ENCODE measurements at regions not wholly inside any gene's neighbourhood (a gene's known extent, or its start where the extent isn't known, plus 50 kb on each side); places are given as distances from the start of the nearest gene placed in this dataset.
"Not testable (repeated sequence)": the region's sequence is repeated elsewhere in the genome, so short reads cannot be mapped to it uniquely, and the experiment has no call there.

DNA sequence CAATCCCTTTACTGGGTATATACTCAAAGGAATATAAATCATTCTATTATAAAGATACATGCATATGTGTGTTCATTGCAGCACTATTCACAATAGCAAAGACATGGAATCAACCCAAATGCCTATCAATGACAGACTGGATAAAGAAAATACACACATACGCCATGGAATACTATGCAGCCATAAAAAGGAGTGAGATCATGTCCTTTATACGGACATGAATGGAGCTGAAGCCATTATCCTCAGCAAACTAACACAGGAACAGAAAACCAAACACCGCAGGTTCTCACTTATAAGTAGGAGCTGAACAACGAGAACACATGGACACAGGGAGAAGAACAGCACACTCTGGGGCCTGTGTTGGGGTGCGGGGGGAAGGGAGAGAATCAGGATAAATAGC is 133.7 kb upstream of the CALCR start:
- DNase-seq (ENCODE audit: low spot score in 2 of 2); H3K27ac Mint-ChIP-seq; H3K36me3 Mint-ChIP-seq: not testable (repeated sequence)

DNA sequence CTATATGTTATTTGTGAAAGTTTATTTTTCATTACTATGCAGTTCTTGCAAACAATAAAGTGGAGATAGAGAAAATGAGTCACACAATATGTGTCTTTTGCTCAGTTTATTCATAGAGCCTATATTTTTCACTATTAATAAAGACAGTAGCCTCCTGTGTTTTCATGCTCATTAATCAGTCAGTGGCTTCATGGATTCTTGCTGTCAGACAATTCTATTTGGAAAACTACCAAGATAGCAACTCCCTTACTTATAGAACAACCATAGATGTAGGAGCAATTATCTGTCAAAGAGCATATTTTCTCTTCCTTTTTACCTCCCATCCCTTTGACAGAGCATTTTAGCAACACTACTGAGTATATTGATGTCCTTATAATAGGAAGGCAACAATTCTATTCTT is 132.7 kb upstream of the CALCR start:
- peaks cover 5 to 7% of the 10 kb centered on the region in 2 donors for H3K9me3 Mint-ChIP-seq
- H3K27ac Mint-ChIP-seq, result no peak overlapping the region
- H3K36me3 Mint-ChIP-seq, result no peaks in the 10 kb centered on the region
- DNase-seq (ENCODE audit: low spot score in 2 of 2), result no peak
- no peak for ATAC-seq

More for the DNA sequence above, 133.7 kb upstream of the CALCR start:
- not testable (repeated sequence) for ATAC-seq, H3K9me3 Mint-ChIP-seq

DNA sequence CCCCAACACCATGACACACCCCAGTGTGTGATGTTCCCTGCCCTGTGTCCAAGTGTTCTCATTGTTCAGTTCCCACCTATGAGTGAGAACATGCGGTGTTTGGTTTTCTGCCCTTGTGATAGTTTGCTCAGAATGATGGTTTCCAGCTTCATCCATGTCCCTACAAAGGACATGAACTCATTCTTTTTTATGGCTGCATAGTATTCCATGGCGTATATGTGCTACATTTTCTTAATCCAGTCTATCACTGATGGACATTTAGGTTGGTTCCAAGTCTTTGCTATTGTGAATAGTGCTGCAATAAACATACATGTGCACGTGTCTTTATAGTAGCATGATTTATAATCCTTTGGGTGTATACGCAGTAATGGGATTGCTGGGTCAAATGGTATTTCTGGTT is 131.6 kb upstream of the CALCR start:
- DNase-seq (ENCODE audit: low spot score in 2 of 2); H3K9me3 Mint-ChIP-seq; ATAC-seq; H3K27ac Mint-ChIP-seq; H3K36me3 Mint-ChIP-seq: not testable (repeated sequence)

DNA sequence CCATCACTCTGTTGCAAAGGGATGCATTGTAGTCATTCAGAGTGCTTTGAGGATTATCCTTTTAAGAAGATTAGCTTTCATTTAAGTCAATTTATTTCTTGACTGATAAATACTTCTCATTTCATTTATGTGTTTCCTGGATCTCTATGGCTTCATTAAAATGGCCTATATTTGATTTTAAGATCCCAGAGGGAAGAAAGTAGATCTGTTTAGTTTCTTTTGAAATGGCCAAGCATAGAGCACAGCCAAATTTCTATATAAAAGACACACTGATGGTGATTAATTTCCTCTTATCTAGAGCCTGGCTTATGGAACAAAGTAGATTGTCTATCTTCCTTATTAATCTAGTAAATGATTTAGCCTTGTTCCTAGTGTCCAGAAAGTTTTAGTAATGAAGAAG is 129.7 kb upstream of the CALCR start:
- no peak for ATAC-seq
- Mint-ChIP-seq H3K9me3 (peaks cover 5 to 7% of the 10 kb centered on the region in 2 donors), H3K27ac (no peak overlapping the region), H3K36me3 (no peaks in the 10 kb centered on the region)
- DNase-seq (ENCODE audit: low spot score in 2 of 2), result no peak

DNA sequence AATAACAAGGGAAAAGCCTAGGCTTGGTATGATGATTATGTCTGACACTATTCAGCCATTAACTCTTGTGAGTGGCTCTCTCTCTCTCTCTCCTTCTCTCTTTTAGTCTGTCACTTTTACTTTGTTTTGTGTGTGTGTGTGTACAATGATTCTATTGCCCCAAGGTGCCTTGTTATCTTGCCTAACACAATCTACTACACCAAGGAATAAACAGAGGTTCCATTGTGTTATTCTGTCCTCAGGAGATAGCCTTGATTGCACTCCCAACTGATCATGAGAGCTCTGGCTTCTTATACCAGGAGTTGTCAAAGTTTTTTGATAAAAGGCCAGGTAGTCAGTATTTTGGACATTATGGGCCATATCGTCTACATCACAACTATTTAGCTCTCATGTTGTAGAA is 123.4 kb upstream of the CALCR start:
- no peaks in the 10 kb centered on the region for H3K36me3 Mint-ChIP-seq
- H3K27ac Mint-ChIP-seq, result no peak overlapping the region
- H3K9me3 Mint-ChIP-seq, result no peaks in the 10 kb centered on the region
- ATAC-seq (no peak), DNase-seq (ENCODE audit: low spot score in 2 of 2) (no peak)

DNA sequence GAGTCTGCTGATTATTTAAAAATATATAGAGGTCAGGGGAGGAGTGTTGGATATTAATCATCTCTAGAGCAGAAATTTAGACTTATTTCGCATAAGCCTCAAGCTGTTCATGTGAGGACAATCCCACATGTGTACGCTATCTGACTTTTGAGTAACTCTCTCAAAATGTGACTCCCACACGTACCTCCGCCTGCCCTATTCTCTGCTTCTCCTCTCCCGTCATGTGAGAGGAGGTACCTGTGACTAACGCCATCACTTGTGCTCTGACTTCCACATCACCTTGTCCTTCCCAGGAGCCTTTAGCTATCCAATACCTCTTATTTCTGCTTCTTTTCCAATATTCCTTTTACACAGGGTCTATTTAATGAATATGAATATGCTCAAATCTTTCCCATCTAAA is 119.3 kb upstream of the CALCR start:
- ATAC-seq, result no peak
- H3K9me3 Mint-ChIP-seq, result no peaks in the 10 kb centered on the region
- H3K27ac Mint-ChIP-seq, result no peak overlapping the region
- no peak for DNase-seq (ENCODE audit: low spot score in 2 of 2)
- H3K36me3 Mint-ChIP-seq, result no peaks in the 10 kb centered on the region

DNA sequence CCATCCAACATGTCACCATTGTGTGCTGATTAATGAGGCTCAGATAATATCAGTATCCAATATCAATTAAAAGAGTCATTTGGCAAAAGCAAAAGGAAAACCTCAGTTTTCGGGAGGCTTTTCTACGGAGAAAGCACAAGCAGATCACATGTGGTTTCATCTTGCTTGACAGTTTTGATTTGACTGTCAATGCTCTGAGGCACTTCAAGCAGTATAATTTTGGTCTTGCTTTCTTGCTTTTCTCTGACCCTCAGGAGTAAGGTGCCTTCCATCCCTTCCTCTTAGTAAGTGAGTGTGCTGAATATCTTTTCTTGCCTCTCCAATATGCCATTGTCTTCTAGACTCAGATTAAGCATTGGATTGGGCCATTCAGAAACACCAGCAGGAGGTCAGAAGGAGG is 115.5 kb upstream of the CALCR start:
- DNase-seq (ENCODE audit: low spot score in 2 of 2) (no peak), ATAC-seq (no peak)
- Mint-ChIP-seq H3K36me3 (no peaks in the 10 kb centered on the region), H3K9me3 (no peaks in the 10 kb centered on the region), H3K27ac (no peak overlapping the region)

DNA sequence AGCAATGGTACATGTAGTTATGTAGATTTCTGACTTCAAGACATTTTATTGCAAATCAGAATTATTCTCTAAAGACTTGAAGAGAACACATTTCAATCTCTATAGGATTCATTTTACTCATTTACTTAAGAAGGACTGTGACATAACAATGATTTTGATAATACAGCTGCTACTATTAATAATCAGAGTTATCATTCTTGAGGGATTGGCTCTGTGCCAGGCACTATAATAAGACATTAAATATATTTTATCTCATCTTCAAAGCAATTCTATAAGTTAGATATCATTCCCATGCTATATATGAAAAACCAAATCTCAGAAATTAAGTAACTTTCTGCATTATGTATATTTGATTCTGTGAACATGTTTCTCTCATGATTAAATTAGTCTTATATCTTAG is 103.7 kb upstream of the CALCR start:
- Mint-ChIP-seq H3K9me3 (peaks cover 0 to 5% of the 10 kb centered on the region in 2 donors), H3K36me3 (no peaks in the 10 kb centered on the region), H3K27ac (no peak overlapping the region)
- DNase-seq (ENCODE audit: low spot score in 2 of 2) (no peak), ATAC-seq (no peak)

DNA sequence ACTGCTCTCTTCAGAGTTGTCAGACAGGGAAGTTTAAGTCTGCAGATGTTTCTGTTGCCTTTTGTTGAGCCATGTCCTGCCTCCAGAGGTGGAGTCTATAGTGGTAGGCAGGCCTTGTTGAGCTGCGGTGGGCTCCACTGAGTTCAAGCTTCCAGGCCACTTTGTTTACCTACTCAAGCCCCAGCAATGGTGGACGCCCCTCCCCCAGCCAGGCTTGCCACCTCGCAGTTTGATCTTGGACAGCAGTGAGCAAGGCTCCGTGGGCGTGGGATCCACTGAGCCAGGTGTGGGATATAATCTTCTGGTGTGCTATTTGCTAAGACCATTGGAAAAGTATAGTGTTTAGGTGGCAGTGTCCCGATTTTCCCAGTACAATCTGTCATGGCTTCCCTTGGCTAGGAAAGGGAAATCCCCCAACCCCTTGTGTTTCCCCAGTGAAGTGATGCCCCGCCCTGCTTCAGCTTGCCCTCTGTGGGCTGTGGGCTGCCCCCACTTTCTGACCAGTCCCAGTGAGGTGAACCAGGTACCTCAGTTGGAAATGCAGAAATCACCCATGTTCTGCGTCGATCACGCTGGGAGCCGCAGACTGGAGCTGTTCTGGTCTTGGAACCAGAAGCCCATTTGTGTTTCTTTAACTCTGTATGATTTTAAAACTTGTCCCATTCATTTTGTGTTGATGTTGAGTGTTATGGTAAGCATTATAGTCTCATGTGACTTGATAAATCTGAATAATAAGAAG is 89.2 kb upstream of the CALCR start:
- ATAC-seq, result no peak
- no peak for DNase-seq (ENCODE audit: low spot score in 2 of 2)
- H3K36me3 Mint-ChIP-seq, result no peaks in the 10 kb centered on the region
- no peak overlapping the region for H3K27ac Mint-ChIP-seq
- H3K9me3 Mint-ChIP-seq, result peaks cover 4 to 5% of the 10 kb centered on the region in 2 donors

DNA sequence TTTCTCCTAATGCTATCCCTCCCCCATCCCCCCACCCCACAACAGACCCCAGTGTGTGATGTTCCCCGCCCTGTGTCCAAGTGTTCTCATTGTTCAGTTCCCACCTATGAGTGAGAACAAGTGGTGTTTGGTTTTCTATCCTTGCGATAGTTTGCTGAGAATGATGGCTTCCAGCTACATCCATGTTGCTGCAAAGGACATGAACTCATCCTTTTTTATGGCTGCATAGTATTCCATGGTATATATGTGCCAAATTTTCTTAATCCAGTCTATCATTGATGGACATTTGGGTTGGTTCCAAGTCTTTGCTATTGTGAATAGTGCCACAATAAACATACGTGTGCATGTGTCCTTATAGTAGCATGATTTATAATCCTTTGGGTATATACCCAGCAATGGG is 83.6 kb upstream of the CALCR start:
- not testable (repeated sequence) for H3K9me3 Mint-ChIP-seq, ATAC-seq, H3K27ac Mint-ChIP-seq

DNA sequence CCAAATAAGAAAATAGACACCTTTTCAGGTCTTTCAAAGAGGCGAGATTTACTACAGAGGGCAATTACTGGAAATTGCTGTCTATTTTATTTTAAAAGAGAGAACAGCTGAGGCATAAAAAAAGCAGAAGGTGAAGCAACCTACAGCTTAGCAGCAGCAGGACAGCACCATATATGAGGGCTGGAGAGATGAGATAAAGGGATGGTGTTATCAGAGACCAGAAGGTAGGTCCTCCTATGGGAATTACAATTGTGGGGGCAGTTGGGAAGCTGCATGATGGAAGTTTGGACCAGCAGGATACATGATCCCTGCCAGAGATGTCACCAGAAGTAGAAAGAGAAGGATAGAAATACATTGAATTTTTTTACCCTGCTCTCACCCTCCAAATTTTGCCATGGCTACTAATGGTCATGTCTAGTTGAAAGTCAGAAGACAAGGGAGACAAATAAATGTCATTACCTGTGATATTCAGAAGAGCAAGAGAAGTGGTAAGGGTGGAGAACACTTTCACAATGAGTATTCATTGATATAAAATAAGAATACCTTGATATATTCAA is 77.2 kb upstream of the CALCR start:
- ATAC-seq (no peak), DNase-seq (ENCODE audit: low spot score in 2 of 2) (no peak)
- H3K36me3 Mint-ChIP-seq, result no peaks in the 10 kb centered on the region

More for the DNA sequence above, 83.6 kb upstream of the CALCR start:
- DNase-seq (ENCODE audit: low spot score in 2 of 2); H3K36me3 Mint-ChIP-seq: not testable (repeated sequence)

DNA sequence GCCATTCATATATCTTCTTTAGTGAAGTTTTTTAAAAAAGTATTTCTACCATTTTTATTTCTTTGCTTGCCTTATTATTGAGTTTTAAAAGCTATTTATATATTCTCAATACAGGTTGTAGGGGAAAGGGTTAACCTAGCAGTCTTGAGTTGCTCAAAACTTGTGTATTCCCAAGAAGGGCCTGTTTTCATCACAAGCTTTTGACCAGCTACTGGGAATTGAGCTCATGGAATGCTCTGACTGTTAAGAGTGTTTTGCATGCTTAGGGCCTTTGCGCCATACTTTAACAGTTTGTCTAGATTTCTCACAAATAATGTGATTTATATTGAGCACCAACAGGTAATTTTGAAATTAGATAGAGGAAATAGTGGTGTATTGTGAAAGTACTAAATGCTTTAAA is 72.0 kb upstream of the CALCR start:
- ATAC-seq (no peak), DNase-seq (ENCODE audit: low spot score in 2 of 2) (no peak)
- H3K36me3 Mint-ChIP-seq, result no peaks in the 10 kb centered on the region
- no peak overlapping the region for H3K27ac Mint-ChIP-seq
- H3K9me3 Mint-ChIP-seq, result no peaks in the 10 kb centered on the region

More for the DNA sequence above, 77.2 kb upstream of the CALCR start:
- Mint-ChIP-seq H3K9me3 (no peaks in the 10 kb centered on the region), H3K27ac (no peak overlapping the region)

DNA sequence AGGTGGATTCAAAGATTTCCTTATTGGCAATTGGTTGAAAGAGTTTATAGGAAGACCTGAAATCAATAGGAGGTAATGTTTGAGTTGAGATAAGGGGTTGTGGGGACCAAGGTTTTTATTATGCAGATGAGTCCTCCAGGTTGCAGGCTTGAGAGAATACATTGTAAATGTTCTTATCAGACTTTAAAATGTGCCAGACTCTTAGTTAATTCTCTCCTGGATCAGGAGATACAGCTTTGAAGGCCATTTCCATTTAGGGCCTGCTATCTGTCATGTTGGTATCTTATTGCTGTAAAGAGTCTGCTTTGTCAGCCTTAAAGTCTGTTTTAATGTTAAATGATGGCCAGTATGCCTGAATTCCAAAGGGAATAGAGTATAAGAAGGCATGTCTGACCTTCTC is 61.8 kb upstream of the CALCR start:
- no peaks in the 10 kb centered on the region for H3K36me3 Mint-ChIP-seq
- no peaks in the 10 kb centered on the region for H3K9me3 Mint-ChIP-seq
- no peak overlapping the region for H3K27ac Mint-ChIP-seq
- ATAC-seq, result no peak
- no peak for DNase-seq (ENCODE audit: low spot score in 2 of 2)

DNA sequence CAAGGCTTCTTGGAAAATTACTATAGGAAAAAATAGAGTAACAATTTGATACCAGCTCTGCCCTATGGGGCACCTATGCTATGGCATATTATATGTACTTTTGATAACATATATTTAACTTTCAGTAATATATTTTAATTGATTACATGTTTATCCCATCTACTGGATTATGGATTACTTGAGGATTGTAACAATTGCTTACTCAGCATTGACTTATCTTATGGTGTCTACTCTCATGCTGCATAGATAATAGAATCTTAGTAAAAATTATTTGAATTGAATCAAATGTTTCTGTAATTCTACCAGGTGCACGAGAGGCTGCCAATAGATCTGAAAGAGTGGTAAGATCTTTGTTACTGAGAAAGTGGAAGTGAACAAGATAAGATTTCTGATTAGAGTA is 57.8 kb upstream of the CALCR start:
- DNase-seq (ENCODE audit: low spot score in 2 of 2), result no peak
- ATAC-seq, result no peak
- Mint-ChIP-seq H3K36me3 (no peaks in the 10 kb centered on the region), H3K9me3 (no peaks in the 10 kb centered on the region), H3K27ac (no peak overlapping the region)

DNA sequence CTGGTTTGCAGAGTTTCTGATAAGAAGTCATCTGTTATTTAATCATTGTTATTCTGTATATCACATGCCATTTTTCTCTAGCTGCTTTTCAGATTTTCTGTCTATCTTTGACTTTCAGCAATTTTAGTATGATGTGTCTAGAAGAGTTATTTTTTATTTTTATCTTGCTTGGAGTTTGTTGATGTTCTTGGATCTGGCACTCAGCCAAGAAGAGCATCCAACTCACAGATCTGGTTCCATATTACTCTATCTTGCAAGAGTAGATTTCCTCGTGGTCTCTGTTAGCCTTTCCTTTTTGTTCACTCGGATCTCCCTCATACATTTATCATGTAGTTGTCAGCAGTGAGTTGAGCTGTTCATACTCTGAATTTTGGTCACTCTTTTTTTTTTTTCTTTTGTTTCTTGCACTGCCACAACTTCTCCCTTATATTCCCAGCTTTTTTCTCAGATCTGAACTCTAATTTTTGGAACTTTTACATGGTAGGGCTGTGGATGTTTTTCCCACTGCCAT is 54.8 kb upstream of the CALCR start:
- DNase-seq (ENCODE audit: low spot score in 2 of 2) (no peak), ATAC-seq (no peak)
- Mint-ChIP-seq H3K9me3 (no peaks in the 10 kb centered on the region), H3K36me3 (no peaks in the 10 kb centered on the region), H3K27ac (no peak overlapping the region)

DNA sequence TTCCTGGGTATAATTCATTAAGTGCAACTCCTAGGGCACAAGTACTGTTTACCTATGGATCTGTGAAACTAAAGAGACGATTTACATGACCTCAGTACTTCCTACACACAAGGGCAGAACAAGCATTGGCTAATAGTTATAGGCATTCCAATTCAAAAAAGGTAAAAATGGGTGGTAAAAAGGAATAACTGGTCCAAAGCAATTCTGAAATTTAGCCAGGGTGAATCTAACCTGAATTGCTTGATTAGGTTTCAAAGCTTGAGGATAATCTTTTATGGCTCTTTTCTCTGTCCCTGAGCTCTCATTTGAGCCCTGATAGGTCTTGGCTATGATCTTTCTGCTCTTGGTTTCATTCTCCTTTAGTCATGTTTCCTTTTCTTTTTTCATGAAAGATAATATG is 52.3 kb upstream of the CALCR start:
- Mint-ChIP-seq H3K9me3 (no peaks in the 10 kb centered on the region), H3K36me3 (no peaks in the 10 kb centered on the region), H3K27ac (no peak overlapping the region)
- ATAC-seq, result no peak
- no peak for DNase-seq (ENCODE audit: low spot score in 2 of 2)
